ENCODE measurements at regions not wholly inside any gene's neighbourhood (a gene's known extent, or its start where the extent isn't known, plus 50 kb on each side); places are given as distances from the start of the nearest gene placed in this dataset.

- no peaks in the 10 kb centered on the region for H3K9me3 Mint-ChIP-seq (ENCODE audit: insufficient read depth)
- no peaks in the 10 kb centered on the region for H3K4me1 Mint-ChIP-seq
- H3K9ac ChIP-seq (ENCODE audit: low read length): no peak overlapping the region
- H3K4me1 ChIP-seq (ENCODE audit: control insufficient read depth in 2 of 2, insufficient read depth in 2 of 2, low read length in 2 of 2): no peaks in the 10 kb centered on the region
- no peak overlapping the region for H3K4me3 ChIP-seq (ENCODE audit: control extremely low read depth in 1 of 5, extremely low read depth in 1 of 5, insufficient read depth in 1 of 5, low read depth in 2 of 5, low read length in 4 of 5)
- H3K27ac Mint-ChIP-seq: no peak overlapping the region
- ChIA-PET CTCF (no interaction called here), POLR2A (no interaction called here)
- no peak overlapping the region for H3K27ac ChIP-seq (ENCODE audit: low read length in 2 of 2)
- H3K9me3 ChIP-seq (ENCODE audit: control extremely low read depth in 1 of 3, control insufficient read depth in 2 of 3, insufficient read depth in 1 of 3, low read length in 2 of 3): no peaks in the 10 kb centered on the region
- no peak overlapping the region for H2AFZ ChIP-seq (ENCODE audit: insufficient read depth, low read depth, low read length, poor library complexity, severe bottlenecking)
- no peaks in the 10 kb centered on the region for H4K20me1 ChIP-seq (ENCODE audit: control insufficient read depth, insufficient read depth, low read length, poor library complexity, severe bottlenecking)
- TF ChIP-seq CTCF (IDR thresholded peaks at IDR 0.05) (no peak), EZH2 (IDR thresholded peaks at IDR 0.05; ENCODE audit: borderline replicate concordance, insufficient read depth, low read depth, low read length, poor library complexity, severe bottlenecking) (no peak)
- no peaks in the 10 kb centered on the region for H3K36me3 ChIP-seq (replicated peaks in 1 of 2; ENCODE audit: control extremely low read depth in 1 of 2, control insufficient read depth in 1 of 2, extremely low read depth in 1 of 2, insufficient read depth in 2 of 2, low read length in 1 of 2)
- intact Hi-C loops (cut with micrococcal nuclease): no loop called here
- no peaks in the 10 kb centered on the region for H3K79me2 ChIP-seq (ENCODE audit: control insufficient read depth, insufficient read depth, low read length)
- no peaks in the 10 kb centered on the region for H3K27me3 Mint-ChIP-seq
- no peak overlapping the region for H3K4me2 ChIP-seq (replicated peaks; ENCODE audit: low read depth, low read length, poor library complexity, severe bottlenecking)
- H3K27me3 ChIP-seq (replicated peaks in 1 of 4; ENCODE audit: control extremely low read depth in 1 of 4, control insufficient read depth in 3 of 4, insufficient read depth in 4 of 4, low read length in 3 of 4): no peaks in the 10 kb centered on the region
- DNase-seq (no peak), ATAC-seq (ENCODE audit: low read depth) (no peak)
- H3K4me3 Mint-ChIP-seq: no peak overlapping the region
- no CpG with 5 or more reads among the region's 14 CpGs for WGBS (ENCODE audit: insufficient coverage)
These were observed 299.5 kb downstream of the PDHA2 start for GRCh38 chr4:96139251-96139929.

GRCh38 chr4:96145601-96146000 is 305.7 kb downstream of the PDHA2 start:
- TF ChIP-seq CTCF (IDR thresholded peaks at IDR 0.05) (no peak), EZH2 (IDR thresholded peaks at IDR 0.05; ENCODE audit: borderline replicate concordance, insufficient read depth, low read depth, low read length, poor library complexity, severe bottlenecking) (no peak)
- Mint-ChIP-seq H3K9me3 (ENCODE audit: insufficient read depth) (no peaks in the 10 kb centered on the region), H3K4me3 (no peak overlapping the region), H3K27ac (no peak overlapping the region), H3K27me3 (no peaks in the 10 kb centered on the region), H3K4me1 (no peaks in the 10 kb centered on the region)
- POLR2A ChIA-PET: no interaction called here
- no peak overlapping the region for H3K27ac ChIP-seq (ENCODE audit: low read length in 2 of 2)
- no peak for ATAC-seq (ENCODE audit: low read depth)
- no peaks in the 10 kb centered on the region for H3K79me2 ChIP-seq (ENCODE audit: control insufficient read depth, insufficient read depth, low read length)
- no peak for DNase-seq
- no peak overlapping the region for H3K4me3 ChIP-seq (ENCODE audit: control extremely low read depth in 1 of 5, extremely low read depth in 1 of 5, insufficient read depth in 1 of 5, low read depth in 2 of 5, low read length in 4 of 5)
- intact Hi-C loops (cut with micrococcal nuclease): no loop called here
- no peak overlapping the region for H3K4me2 ChIP-seq (replicated peaks; ENCODE audit: low read depth, low read length, poor library complexity, severe bottlenecking)
- WGBS (ENCODE audit: insufficient coverage): 0% methylated on average over 1 of the region's 1 CpG
- H3K4me1 ChIP-seq (ENCODE audit: control insufficient read depth in 2 of 2, insufficient read depth in 2 of 2, low read length in 2 of 2): no peaks in the 10 kb centered on the region
- H3K27me3 ChIP-seq (replicated peaks in 1 of 4; ENCODE audit: control extremely low read depth in 1 of 4, control insufficient read depth in 3 of 4, insufficient read depth in 4 of 4, low read length in 3 of 4): no peaks in the 10 kb centered on the region
- H3K9ac ChIP-seq (ENCODE audit: low read length): no peak overlapping the region
- CTCF ChIA-PET: no interaction called here
- H4K20me1 ChIP-seq (ENCODE audit: control insufficient read depth, insufficient read depth, low read length, poor library complexity, severe bottlenecking): no peaks in the 10 kb centered on the region
- H3K36me3 ChIP-seq (replicated peaks in 1 of 2; ENCODE audit: control extremely low read depth in 1 of 2, control insufficient read depth in 1 of 2, extremely low read depth in 1 of 2, insufficient read depth in 2 of 2, low read length in 1 of 2): no peaks in the 10 kb centered on the region
- no peaks in the 10 kb centered on the region for H3K9me3 ChIP-seq (ENCODE audit: control extremely low read depth in 1 of 3, control insufficient read depth in 2 of 3, insufficient read depth in 1 of 3, low read length in 2 of 3)
- no peak overlapping the region for H2AFZ ChIP-seq (ENCODE audit: insufficient read depth, low read depth, low read length, poor library complexity, severe bottlenecking)
